SK-N-SH (cell line): ENCODE measurements at regions not wholly inside any gene's neighbourhood (a gene's known extent, or its start where the extent isn't known, plus 50 kb on each side); places are given as distances from the start of the nearest gene placed in this dataset.
"Not testable (repeated sequence)": the region's sequence is repeated elsewhere in the genome, so short reads cannot be mapped to it uniquely, and the experiment has no call there.

Source experiments
- CTCF ChIA-PET: fragments of 300-600, 350-600 bp; formaldehyde crosslinking; extraction: SDS; loops from one replicate; lab custom pipeline; 2021; lab: Yijun Ruan, JAX
- POLR2A ChIA-PET: fragments of 350-600 bp; sonication (Branson Sonifier 250); formaldehyde crosslinking; extraction: SDS; loops from one replicate; lab custom pipeline; 2020; ENCODE audit warnings: antibody characterized with exemption, inconsistent platforms; lab: Yijun Ruan, JAX
- DNase-seq: peaks from one replicate; pipeline ENCODE4 v3.0.0; 2012
- H2AFZ ChIP-seq: fragments of 200-600 bp; sonication (generic); 2 replicates; pipeline ENCODE4 v1.8.1; 2016; ENCODE audit warnings: antibody characterized with exemption, mild to moderate bottlenecking, low read depth
- H3F3A ChIP-seq: fragments of 200-600 bp; sonication (generic); replicated peaks from 2 replicates; pipeline ENCODE3; 2016; ENCODE audit warnings: antibody characterized with exemption, mild to moderate bottlenecking; ENCODE audit not compliant: insufficient read depth
- H3K27ac ChIP-seq, 2 experiments: fragments of 200-500 bp in 1 of 2; fragments of 200-600 bp in 1 of 2; sonication (Bioruptor generic) in 1 of 2; sonication (generic), shearing (Covaris generic) in 1 of 2; 2 replicates each; pipeline versions ENCODE4 v1.5.1 to v1.6.1; 2014 to 2016; ENCODE audit warnings: low read depth in 2 of 2, inconsistent platforms in 1 of 2, low read length in 1 of 2, mild to moderate bottlenecking in 1 of 2, mixed read lengths in 1 of 2
- H3K27me3 ChIP-seq: fragments of 200-600 bp; sonication (generic), shearing (Covaris generic); 2 replicates; pipeline ENCODE4 v1.6.1; 2016; ENCODE audit warnings: mixed run types; ENCODE audit not compliant: insufficient read depth
- H3K36me3 ChIP-seq, 2 experiments: fragments of 200-500 bp in 1 of 2; fragments of 200-600 bp in 1 of 2; sonication (Bioruptor generic) in 1 of 2; sonication (generic) in 1 of 2; replicated peaks in 1 of 2; 2 replicates each; pipeline versions ENCODE3 to v1.5.1; 2014 to 2016; ENCODE audit warnings: low read length in 1 of 2, mild to moderate bottlenecking in 1 of 2; ENCODE audit not compliant: insufficient read depth in 2 of 2, control insufficient read depth in 1 of 2
- H3K4me1 ChIP-seq, 2 experiments: fragments of 200-500 bp in 1 of 2; fragments of 200-600 bp in 1 of 2; sonication (Bioruptor generic) in 1 of 2; sonication (generic), shearing (Covaris generic) in 1 of 2; 2 replicates each; pipeline versions ENCODE4 v1.5.1 to v1.6.1; 2014 to 2016; ENCODE audit warnings: low read depth in 1 of 2, low read length in 1 of 2, mixed run types in 1 of 2; ENCODE audit not compliant: insufficient read depth in 2 of 2, control insufficient read depth in 1 of 2
- H3K4me2 ChIP-seq: fragments of 200-600 bp; sonication (generic), shearing (Covaris generic); 2 replicates; pipeline ENCODE4 v1.6.1; 2017; ENCODE audit warnings: mixed run types
- H3K4me3 ChIP-seq, 2 experiments: fragments of 200-500 bp in 1 of 2; fragments of 200-600 bp in 1 of 2; sonication (Bioruptor generic) in 1 of 2; sonication (generic), shearing (Covaris generic) in 1 of 2; 2 replicates each; pipeline versions ENCODE4 v1.5.1 to v1.8.1; 2014 to 2016; ENCODE audit warnings: low read depth in 2 of 2, inconsistent platforms in 1 of 2, low read length in 1 of 2, mild to moderate bottlenecking in 1 of 2, mixed read lengths in 1 of 2, moderate library complexity in 1 of 2
- H3K79me2 ChIP-seq: fragments of 200-600 bp; sonication (generic); 2 replicates; pipeline ENCODE4 v1.8.1; 2017; ENCODE audit warnings: mild to moderate bottlenecking; ENCODE audit not compliant: insufficient read depth
- H3K9ac ChIP-seq: fragments of 200-600 bp; sonication (generic); 2 replicates; pipeline ENCODE4 v1.6.1; 2017; ENCODE audit warnings: mixed run types
- H3K9me2 ChIP-seq: fragments of 200-600 bp; sonication (generic); 2 replicates; pipeline ENCODE4 v1.6.1; 2017; ENCODE audit warnings: mixed run types
- H3K9me3 ChIP-seq: fragments of 200-600 bp; sonication (generic); 2 replicates; pipeline ENCODE4 v1.6.1; 2017; ENCODE audit warnings: mixed run types, mild to moderate bottlenecking, moderate library complexity
- H4K20me1 ChIP-seq: fragments of 200-600 bp; sonication (generic); 2 replicates; pipeline ENCODE4 v1.6.1; 2017; ENCODE audit warnings: mild to moderate bottlenecking, mixed run types; ENCODE audit not compliant: insufficient read depth
- CHD2 ChIP-seq: fragments of 150-350 bp; IDR thresholded peaks from 2 replicates; pipeline ENCODE4 v1.6.1; 2018; ENCODE audit warnings: low read length; ENCODE audit not compliant: partially characterized antibody
- ELF1 ChIP-seq: IDR thresholded peaks from 2 replicates; pipeline ENCODE4 v1.4.0; 2012
- FOXJ3 ChIP-seq: sonication (generic); formaldehyde crosslinking; IDR thresholded peaks from 2 replicates; pipeline ENCODE4 v1.5.1; 2020; ENCODE audit warnings: mild to moderate bottlenecking, missing genetic modification reagents
- FOXM1 ChIP-seq: IDR thresholded peaks from 2 replicates; pipeline ENCODE4 v1.4.0; 2012; ENCODE audit warnings: low read depth, mild to moderate bottlenecking
- JUND ChIP-seq: IDR thresholded peaks from 2 replicates; pipeline ENCODE4 v1.4.0; 2012
- MEF2A ChIP-seq: IDR thresholded peaks from 2 replicates; pipeline ENCODE4 v1.4.0; 2012; ENCODE audit warnings: low read depth, borderline replicate concordance
- MXI1 ChIP-seq: IDR thresholded peaks from 2 replicates; pipeline ENCODE4 v1.6.1; 2012; ENCODE audit warnings: mild to moderate bottlenecking, low read depth, low read length, improper control_type of control experiment
- NFIC ChIP-seq: IDR thresholded peaks from 2 replicates; pipeline ENCODE4 v1.4.0; 2012; ENCODE audit warnings: borderline replicate concordance
- NRF1 ChIP-seq: IDR thresholded peaks from 2 replicates; pipeline ENCODE4 v1.6.1; 2012; ENCODE audit warnings: low read depth, mild to moderate bottlenecking, low read length
- RAD21 ChIP-seq: IDR thresholded peaks from 2 replicates; pipeline ENCODE4 v1.6.1; 2012; ENCODE audit warnings: mild to moderate bottlenecking, low read length
- RFX5 ChIP-seq: IDR thresholded peaks from 2 replicates; pipeline ENCODE4 v1.6.1; 2012; ENCODE audit warnings: mild to moderate bottlenecking, improper control_type of control experiment, low read length
- RXRA ChIP-seq: IDR thresholded peaks from 2 replicates; pipeline ENCODE4 v1.4.0; 2012; ENCODE audit warnings: low read depth, mild to moderate bottlenecking, borderline replicate concordance
- TAF1 ChIP-seq: IDR thresholded peaks from 2 replicates; pipeline ENCODE4 v1.6.1; 2012; ENCODE audit warnings: low read depth, mild to moderate bottlenecking, low read length, moderate library complexity, borderline replicate concordance
- TEAD4 ChIP-seq: IDR thresholded peaks from 2 replicates; pipeline ENCODE4 v1.4.0; 2012; ENCODE audit warnings: mild to moderate bottlenecking, borderline replicate concordance; ENCODE audit not compliant: insufficient read depth
- WGBS: methylation state at CpG from one replicate; pipeline ENCODE4 v1.1.6; 2017; ENCODE audit warnings: low lambda C conversion rate; 5-methylcytosine and 5-hydroxymethylcytosine counted together
- TF ChIP-seq, protein P1 (sequence below): fragments of 200-600 bp; sonication (generic); IDR thresholded peaks from 2 replicates; pipeline ENCODE4 v1.6.1; 2017; ENCODE audit warnings: antibody characterized with exemption, mild to moderate bottlenecking, moderate library complexity
- TF ChIP-seq, protein P2 (sequence below): fragments of 150-350 bp; IDR thresholded peaks from 2 replicates; pipeline ENCODE4 v1.6.1; 2017; ENCODE audit warnings: antibody characterized with exemption, low read length, low read depth, borderline replicate concordance
- TF ChIP-seq, protein P3 (sequence below): IDR thresholded peaks from 2 replicates; pipeline ENCODE4 v1.4.0; 2012; ENCODE audit warnings: low read depth, borderline replicate concordance

DNA sequence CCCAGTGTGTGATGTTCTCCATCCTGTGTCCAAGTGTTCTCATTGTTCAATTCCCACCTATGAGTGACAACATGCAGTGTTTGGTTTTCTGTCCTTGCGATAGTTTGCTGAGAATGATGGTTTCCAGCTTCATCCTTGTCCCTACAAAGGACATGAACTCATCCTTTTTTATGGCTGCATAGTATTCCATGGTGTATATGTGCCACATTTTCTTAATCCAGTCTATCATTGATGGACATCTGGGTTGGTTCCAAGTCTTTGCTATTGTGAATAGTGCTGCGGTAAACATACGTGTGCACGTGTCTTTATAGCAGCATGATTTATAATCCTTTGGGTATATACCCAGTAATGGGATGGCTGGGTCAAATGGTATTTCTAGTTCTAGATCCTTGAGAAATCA lies 134.3 kb downstream of the CCDC71L start:
- H4K20me1 ChIP-seq, H3K79me2 ChIP-seq, H3K9ac ChIP-seq, H2AFZ ChIP-seq, H3K4me1 ChIP-seq, H3F3A ChIP-seq, H3K4me3 ChIP-seq, H3K4me2 ChIP-seq, H3K9me2 ChIP-seq, H3K36me3 ChIP-seq, CTCF ChIA-PET, H3K27ac ChIP-seq, H3K27me3 ChIP-seq, DNase-seq, POLR2A ChIA-PET, H3K9me3 ChIP-seq: not testable (repeated sequence)
- 88% methylated on average over 4 of the region's 4 CpGs for WGBS

DNA sequence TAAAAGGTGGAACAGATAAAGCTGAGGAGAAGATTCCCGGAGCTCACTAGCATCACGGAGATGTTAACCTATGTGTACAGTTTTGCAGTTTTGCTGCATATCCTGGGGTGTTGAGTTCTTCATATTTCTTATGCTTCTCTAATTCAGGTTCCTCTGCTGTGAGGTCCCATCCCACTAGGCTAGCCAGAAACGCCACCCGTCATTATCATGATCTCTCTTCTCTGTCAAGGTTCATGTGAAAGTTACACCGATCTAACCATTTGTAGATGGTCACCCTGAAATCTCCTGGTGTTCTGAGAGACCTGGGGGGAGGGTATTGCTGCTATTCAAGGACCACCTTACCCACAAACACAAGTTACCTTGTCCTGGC lies 136.3 kb downstream of the CCDC71L start:
- H3K79me2 ChIP-seq: no peaks in the 10 kb centered on the region
- H3K4me1 ChIP-seq: no peaks in the 10 kb centered on the region
- WGBS: 92% methylated on average over 5 of the region's 5 CpGs
- no peak overlapping the region for H3K4me3 ChIP-seq
- no peaks in the 10 kb centered on the region for H4K20me1 ChIP-seq
- no peak overlapping the region for H3K27ac ChIP-seq
- no peaks in the 10 kb centered on the region for H3K9me2 ChIP-seq
- DNase-seq: no peak
- no peaks in the 10 kb centered on the region for H3K9me3 ChIP-seq
- TF ChIP-seq ELF1 (no peak), MXI1 (no peak), MEF2A (no peak), FOXJ3 (CRISPR knock-in tag) (no peak), FOXM1 (no peak), TAF1 (no peak), RAD21 (no peak), NFIC (no peak), TEAD4 (no peak), JUND (no peak), RXRA (no peak), CHD2 (no peak), RFX5 (no peak), NRF1 (no peak)
- TF ChIP-seq, protein P1, sequence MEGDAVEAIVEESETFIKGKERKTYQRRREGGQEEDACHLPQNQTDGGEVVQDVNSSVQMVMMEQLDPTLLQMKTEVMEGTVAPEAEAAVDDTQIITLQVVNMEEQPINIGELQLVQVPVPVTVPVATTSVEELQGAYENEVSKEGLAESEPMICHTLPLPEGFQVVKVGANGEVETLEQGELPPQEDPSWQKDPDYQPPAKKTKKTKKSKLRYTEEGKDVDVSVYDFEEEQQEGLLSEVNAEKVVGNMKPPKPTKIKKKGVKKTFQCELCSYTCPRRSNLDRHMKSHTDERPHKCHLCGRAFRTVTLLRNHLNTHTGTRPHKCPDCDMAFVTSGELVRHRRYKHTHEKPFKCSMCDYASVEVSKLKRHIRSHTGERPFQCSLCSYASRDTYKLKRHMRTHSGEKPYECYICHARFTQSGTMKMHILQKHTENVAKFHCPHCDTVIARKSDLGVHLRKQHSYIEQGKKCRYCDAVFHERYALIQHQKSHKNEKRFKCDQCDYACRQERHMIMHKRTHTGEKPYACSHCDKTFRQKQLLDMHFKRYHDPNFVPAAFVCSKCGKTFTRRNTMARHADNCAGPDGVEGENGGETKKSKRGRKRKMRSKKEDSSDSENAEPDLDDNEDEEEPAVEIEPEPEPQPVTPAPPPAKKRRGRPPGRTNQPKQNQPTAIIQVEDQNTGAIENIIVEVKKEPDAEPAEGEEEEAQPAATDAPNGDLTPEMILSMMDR: no peak
- TF ChIP-seq, protein P2, sequence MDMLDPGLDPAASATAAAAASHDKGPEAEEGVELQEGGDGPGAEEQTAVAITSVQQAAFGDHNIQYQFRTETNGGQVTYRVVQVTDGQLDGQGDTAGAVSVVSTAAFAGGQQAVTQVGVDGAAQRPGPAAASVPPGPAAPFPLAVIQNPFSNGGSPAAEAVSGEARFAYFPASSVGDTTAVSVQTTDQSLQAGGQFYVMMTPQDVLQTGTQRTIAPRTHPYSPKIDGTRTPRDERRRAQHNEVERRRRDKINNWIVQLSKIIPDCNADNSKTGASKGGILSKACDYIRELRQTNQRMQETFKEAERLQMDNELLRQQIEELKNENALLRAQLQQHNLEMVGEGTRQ: no peak
- TF ChIP-seq, protein P3, sequence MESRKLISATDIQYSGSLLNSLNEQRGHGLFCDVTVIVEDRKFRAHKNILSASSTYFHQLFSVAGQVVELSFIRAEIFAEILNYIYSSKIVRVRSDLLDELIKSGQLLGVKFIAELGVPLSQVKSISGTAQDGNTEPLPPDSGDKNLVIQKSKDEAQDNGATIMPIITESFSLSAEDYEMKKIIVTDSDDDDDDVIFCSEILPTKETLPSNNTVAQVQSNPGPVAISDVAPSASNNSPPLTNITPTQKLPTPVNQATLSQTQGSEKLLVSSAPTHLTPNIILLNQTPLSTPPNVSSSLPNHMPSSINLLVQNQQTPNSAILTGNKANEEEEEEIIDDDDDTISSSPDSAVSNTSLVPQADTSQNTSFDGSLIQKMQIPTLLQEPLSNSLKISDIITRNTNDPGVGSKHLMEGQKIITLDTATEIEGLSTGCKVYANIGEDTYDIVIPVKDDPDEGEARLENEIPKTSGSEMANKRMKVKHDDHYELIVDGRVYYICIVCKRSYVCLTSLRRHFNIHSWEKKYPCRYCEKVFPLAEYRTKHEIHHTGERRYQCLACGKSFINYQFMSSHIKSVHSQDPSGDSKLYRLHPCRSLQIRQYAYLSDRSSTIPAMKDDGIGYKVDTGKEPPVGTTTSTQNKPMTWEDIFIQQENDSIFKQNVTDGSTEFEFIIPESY: no peak
- TF ChIP-seq, all 33 proteins: peak for 0
- H2AFZ ChIP-seq: no peak overlapping the region
- H3K9ac ChIP-seq: no peak overlapping the region
- H3K4me2 ChIP-seq: no peak overlapping the region
- CTCF ChIA-PET: interaction anchor here (0.8 to 1.5 kb wide), 3 partner anchors 12 to 349 kb away, joined by 3 to 4 read pairs (median 3); no protein-coding TSS in a partner anchor
- H3K36me3 ChIP-seq: no peaks in the 10 kb centered on the region
- no peaks in the 10 kb centered on the region for H3K27me3 ChIP-seq
- H3F3A ChIP-seq: no peaks in the 10 kb centered on the region
- POLR2A ChIA-PET: no interaction called here
